ENCODE measurements at regions not wholly inside any gene's neighbourhood (a gene's known extent, or its start where the extent isn't known, plus 50 kb on each side); places are given as distances from the start of the nearest gene placed in this dataset.

GRCh38 chr7:130904031-130904757 lies 170.2 kb upstream of the KLF14 start:
- intact Hi-C loops (cut with DNase I), result no loop called here
- H3K27ac ChIP-seq, result peak overlapping the region; percentile 63
- DNase-seq (no peak), ATAC-seq (no peak)
- H3K36me3 ChIP-seq, result peaks cover 21% of the 10 kb centered on the region
- H3K9me3 ChIP-seq, result no peaks in the 10 kb centered on the region
- TF ChIP-seq, protein P1, sequence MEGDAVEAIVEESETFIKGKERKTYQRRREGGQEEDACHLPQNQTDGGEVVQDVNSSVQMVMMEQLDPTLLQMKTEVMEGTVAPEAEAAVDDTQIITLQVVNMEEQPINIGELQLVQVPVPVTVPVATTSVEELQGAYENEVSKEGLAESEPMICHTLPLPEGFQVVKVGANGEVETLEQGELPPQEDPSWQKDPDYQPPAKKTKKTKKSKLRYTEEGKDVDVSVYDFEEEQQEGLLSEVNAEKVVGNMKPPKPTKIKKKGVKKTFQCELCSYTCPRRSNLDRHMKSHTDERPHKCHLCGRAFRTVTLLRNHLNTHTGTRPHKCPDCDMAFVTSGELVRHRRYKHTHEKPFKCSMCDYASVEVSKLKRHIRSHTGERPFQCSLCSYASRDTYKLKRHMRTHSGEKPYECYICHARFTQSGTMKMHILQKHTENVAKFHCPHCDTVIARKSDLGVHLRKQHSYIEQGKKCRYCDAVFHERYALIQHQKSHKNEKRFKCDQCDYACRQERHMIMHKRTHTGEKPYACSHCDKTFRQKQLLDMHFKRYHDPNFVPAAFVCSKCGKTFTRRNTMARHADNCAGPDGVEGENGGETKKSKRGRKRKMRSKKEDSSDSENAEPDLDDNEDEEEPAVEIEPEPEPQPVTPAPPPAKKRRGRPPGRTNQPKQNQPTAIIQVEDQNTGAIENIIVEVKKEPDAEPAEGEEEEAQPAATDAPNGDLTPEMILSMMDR (IDR thresholded peaks at IDR 0.05), result no peak
- no peak overlapping the region for H3K4me3 ChIP-seq
- H3K27me3 ChIP-seq, result no peaks in the 10 kb centered on the region
- peaks cover 51% of the 10 kb centered on the region for H3K4me1 ChIP-seq

GRCh38 chr7:130904792-130905191 lies 170.8 kb upstream of the KLF14 start:
- Histone ChIP-seq H3K4me3 (no peak overlapping the region), H3K27me3 (no peaks in the 10 kb centered on the region)
- intact Hi-C loops (cut with DNase I), result no loop called here

GRCh38 chr7:130906575-130906974 lies 172.6 kb upstream of the KLF14 start:
- Histone ChIP-seq H3K36me3 (peaks cover 7% of the 10 kb centered on the region), H3K4me3 (no peak overlapping the region), H3K27ac (no peak overlapping the region), H3K4me1 (peaks cover 37% of the 10 kb centered on the region), H3K9me3 (no peaks in the 10 kb centered on the region), H3K27me3 (no peaks in the 10 kb centered on the region)
- ATAC-seq (no peak), DNase-seq (no peak)
- TF ChIP-seq, protein P1 (IDR thresholded peaks at IDR 0.05), result no peak
- intact Hi-C loops (cut with DNase I), result no loop called here

More at GRCh38 chr7:130904792-130905191, 170.8 kb upstream of the KLF14 start:
- Histone ChIP-seq H3K4me1 (peaks cover 47% of the 10 kb centered on the region), H3K9me3 (no peaks in the 10 kb centered on the region), H3K27ac (peak overlapping the region; percentile 63), H3K36me3 (peaks cover 20% of the 10 kb centered on the region)
- TF ChIP-seq, protein P1 (IDR thresholded peaks at IDR 0.05), result no peak
- DNase-seq (no peak), ATAC-seq (no peak)

GRCh38 chr7:130907439-130907838 lies 173.4 kb upstream of the KLF14 start:
- ATAC-seq (no peak), DNase-seq (no peak)
- no peaks in the 10 kb centered on the region for H3K9me3 ChIP-seq
- H3K36me3 ChIP-seq, result peaks cover 7% of the 10 kb centered on the region
- TF ChIP-seq, protein P1 (IDR thresholded peaks at IDR 0.05), result no peak
- peaks cover 35% of the 10 kb centered on the region for H3K4me1 ChIP-seq
- no peak overlapping the region for H3K4me3 ChIP-seq
- intact Hi-C loops (cut with DNase I), result no loop called here
- no peak overlapping the region for H3K27ac ChIP-seq
- no peaks in the 10 kb centered on the region for H3K27me3 ChIP-seq

- intact Hi-C loops (cut with DNase I), result no loop called here
- Histone ChIP-seq H3K36me3 (peaks cover 7% of the 10 kb centered on the region), H3K27me3 (no peaks in the 10 kb centered on the region), H3K4me3 (no peak overlapping the region), H3K27ac (no peak overlapping the region), H3K4me1 (peaks cover 30% of the 10 kb centered on the region), H3K9me3 (no peaks in the 10 kb centered on the region)
- no peak for ATAC-seq
- TF ChIP-seq, protein P1 (IDR thresholded peaks at IDR 0.05), result no peak
- no peak for DNase-seq
Measured at GRCh38 chr7:130908345-130909160, 174.5 kb upstream of the KLF14 start.
